ENCODE measurements at regions not wholly inside any gene's neighbourhood (a gene's known extent, or its start where the extent isn't known, plus 50 kb on each side); places are given as distances from the start of the nearest gene placed in this dataset.

DNA sequence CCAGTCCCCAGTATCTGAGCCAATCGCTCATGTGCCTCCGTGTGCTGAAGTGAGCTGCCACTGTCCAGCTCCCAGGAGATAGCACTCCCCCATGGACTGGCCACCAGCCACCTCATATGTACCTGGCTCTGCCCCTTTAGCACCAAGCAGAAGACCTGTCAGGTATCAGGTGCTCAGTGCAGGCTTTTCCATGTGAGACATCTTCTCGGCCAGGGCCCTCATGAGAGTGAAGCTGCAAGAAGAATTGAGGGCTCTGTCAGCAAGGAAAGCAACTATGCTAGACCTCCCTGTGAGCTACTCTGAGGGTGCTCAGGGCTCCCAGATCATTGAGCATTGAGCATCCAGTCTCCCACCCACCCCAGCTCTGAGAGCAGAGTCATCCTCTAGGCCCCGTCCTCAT is 264.2 kb upstream of the ADAMTS16 start:
- intact Hi-C loops (cut with micrococcal nuclease), result no loop called here
- no peak overlapping the region for H2AFZ ChIP-seq (ENCODE audit: insufficient read depth, low read depth, low read length, poor library complexity, severe bottlenecking)
- H3K79me2 ChIP-seq (ENCODE audit: control insufficient read depth, insufficient read depth, low read length), result no peaks in the 10 kb centered on the region
- Mint-ChIP-seq H3K4me1 (no peaks in the 10 kb centered on the region), H3K27me3 (no peaks in the 10 kb centered on the region), H3K9me3 (ENCODE audit: insufficient read depth) (no peaks in the 10 kb centered on the region), H3K4me3 (no peak overlapping the region), H3K27ac (no peak overlapping the region)
- WGBS (ENCODE audit: insufficient coverage), result 98% methylated on average over 3 of the region's 4 CpGs
- H4K20me1 ChIP-seq (ENCODE audit: control insufficient read depth, insufficient read depth, low read length, poor library complexity, severe bottlenecking), result no peaks in the 10 kb centered on the region
- no peak overlapping the region for H3K4me2 ChIP-seq (replicated peaks; ENCODE audit: low read depth, low read length, poor library complexity, severe bottlenecking)
- no peaks in the 10 kb centered on the region for H3K4me1 ChIP-seq (ENCODE audit: control insufficient read depth in 2 of 2, insufficient read depth in 2 of 2, low read length in 2 of 2)
- H3K9me3 ChIP-seq (ENCODE audit: control extremely low read depth in 1 of 3, control insufficient read depth in 2 of 3, insufficient read depth in 1 of 3, low read length in 2 of 3), result peaks cover 0 to 6% (median 0%) of the 10 kb centered on the region in 3 donors
- DNase-seq (no peak), ATAC-seq (ENCODE audit: low read depth) (no peak)
- TF ChIP-seq EZH2 (IDR thresholded peaks at IDR 0.05; ENCODE audit: borderline replicate concordance, insufficient read depth, low read depth, low read length, poor library complexity, severe bottlenecking), result no peak
- TF ChIP-seq, protein P1, sequence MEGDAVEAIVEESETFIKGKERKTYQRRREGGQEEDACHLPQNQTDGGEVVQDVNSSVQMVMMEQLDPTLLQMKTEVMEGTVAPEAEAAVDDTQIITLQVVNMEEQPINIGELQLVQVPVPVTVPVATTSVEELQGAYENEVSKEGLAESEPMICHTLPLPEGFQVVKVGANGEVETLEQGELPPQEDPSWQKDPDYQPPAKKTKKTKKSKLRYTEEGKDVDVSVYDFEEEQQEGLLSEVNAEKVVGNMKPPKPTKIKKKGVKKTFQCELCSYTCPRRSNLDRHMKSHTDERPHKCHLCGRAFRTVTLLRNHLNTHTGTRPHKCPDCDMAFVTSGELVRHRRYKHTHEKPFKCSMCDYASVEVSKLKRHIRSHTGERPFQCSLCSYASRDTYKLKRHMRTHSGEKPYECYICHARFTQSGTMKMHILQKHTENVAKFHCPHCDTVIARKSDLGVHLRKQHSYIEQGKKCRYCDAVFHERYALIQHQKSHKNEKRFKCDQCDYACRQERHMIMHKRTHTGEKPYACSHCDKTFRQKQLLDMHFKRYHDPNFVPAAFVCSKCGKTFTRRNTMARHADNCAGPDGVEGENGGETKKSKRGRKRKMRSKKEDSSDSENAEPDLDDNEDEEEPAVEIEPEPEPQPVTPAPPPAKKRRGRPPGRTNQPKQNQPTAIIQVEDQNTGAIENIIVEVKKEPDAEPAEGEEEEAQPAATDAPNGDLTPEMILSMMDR (IDR thresholded peaks at IDR 0.05), result no peak
- no peak overlapping the region for H3K27ac ChIP-seq (ENCODE audit: low read length in 2 of 2)
- no peaks in the 10 kb centered on the region for H3K27me3 ChIP-seq (replicated peaks in 1 of 4; ENCODE audit: control extremely low read depth in 1 of 4, control insufficient read depth in 3 of 4, insufficient read depth in 4 of 4, low read length in 3 of 4)
- H3K4me3 ChIP-seq (ENCODE audit: control extremely low read depth in 1 of 5, extremely low read depth in 1 of 5, insufficient read depth in 1 of 5, low read depth in 2 of 5, low read length in 4 of 5), result no peak overlapping the region
- no peaks in the 10 kb centered on the region for H3K36me3 ChIP-seq (replicated peaks in 1 of 2; ENCODE audit: control extremely low read depth in 1 of 2, control insufficient read depth in 1 of 2, extremely low read depth in 1 of 2, insufficient read depth in 2 of 2, low read length in 1 of 2)
- ChIA-PET CTCF (interaction anchor here (1.1 kb wide), 1 partner anchor 21 kb away, joined by 3 read pairs; no protein-coding TSS in a partner anchor), POLR2A (no interaction called here)
- no peak overlapping the region for H3K9ac ChIP-seq (ENCODE audit: low read length)

DNA sequence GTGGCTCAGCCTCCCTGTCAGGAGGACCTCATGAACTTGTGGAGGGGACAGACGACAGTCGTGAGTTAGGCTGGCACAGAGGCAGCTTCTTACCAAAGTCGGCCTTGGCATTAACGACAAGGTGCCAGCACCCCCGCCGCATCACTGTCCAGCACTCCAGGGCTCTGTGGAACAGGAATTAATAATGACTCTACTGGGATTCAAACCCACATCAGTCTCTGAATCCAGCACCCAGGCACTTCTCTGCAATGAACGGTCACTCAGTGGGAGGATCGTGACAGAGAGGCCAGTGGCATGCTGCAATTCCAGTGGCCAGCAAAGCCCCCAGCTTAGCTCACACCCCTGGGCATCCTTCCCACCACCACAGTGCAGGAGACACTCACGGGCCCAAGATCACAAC is 263.3 kb upstream of the ADAMTS16 start:
- DNase-seq (no peak), ATAC-seq (ENCODE audit: low read depth) (no peak)
- Histone ChIP-seq H3K4me1 (ENCODE audit: control insufficient read depth in 2 of 2, insufficient read depth in 2 of 2, low read length in 2 of 2) (no peaks in the 10 kb centered on the region), H3K9ac (ENCODE audit: low read length) (no peak overlapping the region), H3K4me2 (replicated peaks; ENCODE audit: low read depth, low read length, poor library complexity, severe bottlenecking) (no peak overlapping the region), H3K36me3 (replicated peaks in 1 of 2; ENCODE audit: control extremely low read depth in 1 of 2, control insufficient read depth in 1 of 2, extremely low read depth in 1 of 2, insufficient read depth in 2 of 2, low read length in 1 of 2) (no peaks in the 10 kb centered on the region), H4K20me1 (ENCODE audit: control insufficient read depth, insufficient read depth, low read length, poor library complexity, severe bottlenecking) (no peaks in the 10 kb centered on the region), H3K27ac (ENCODE audit: low read length in 2 of 2) (no peak overlapping the region), H2AFZ (ENCODE audit: insufficient read depth, low read depth, low read length, poor library complexity, severe bottlenecking) (no peak overlapping the region), H3K9me3 (ENCODE audit: control extremely low read depth in 1 of 3, control insufficient read depth in 2 of 3, insufficient read depth in 1 of 3, low read length in 2 of 3) (peaks cover 0 to 6% (median 0%) of the 10 kb centered on the region in 3 donors), H3K4me3 (ENCODE audit: control extremely low read depth in 1 of 5, extremely low read depth in 1 of 5, insufficient read depth in 1 of 5, low read depth in 2 of 5, low read length in 4 of 5) (no peak overlapping the region), H3K27me3 (replicated peaks in 1 of 4; ENCODE audit: control extremely low read depth in 1 of 4, control insufficient read depth in 3 of 4, insufficient read depth in 4 of 4, low read length in 3 of 4) (no peaks in the 10 kb centered on the region), H3K79me2 (ENCODE audit: control insufficient read depth, insufficient read depth, low read length) (no peaks in the 10 kb centered on the region)
- 91% methylated on average over 8 of the region's 9 CpGs for WGBS (ENCODE audit: insufficient coverage)
- Mint-ChIP-seq H3K9me3 (ENCODE audit: insufficient read depth) (no peaks in the 10 kb centered on the region), H3K27ac (no peak overlapping the region), H3K4me3 (no peak overlapping the region), H3K27me3 (no peaks in the 10 kb centered on the region), H3K4me1 (no peaks in the 10 kb centered on the region)
- ChIA-PET POLR2A (no interaction called here), CTCF (interaction anchor here (1.1 kb wide), 1 partner anchor 20 kb away, joined by 3 read pairs; no protein-coding TSS in a partner anchor)
- intact Hi-C loops (cut with micrococcal nuclease), result no loop called here
- TF ChIP-seq, protein P1 (IDR thresholded peaks at IDR 0.05), result no peak
- no peak for TF ChIP-seq EZH2 (IDR thresholded peaks at IDR 0.05; ENCODE audit: borderline replicate concordance, insufficient read depth, low read depth, low read length, poor library complexity, severe bottlenecking)
